ENCODE measurements at regions not wholly inside any gene's neighbourhood (a gene's known extent, or its start where the extent isn't known, plus 50 kb on each side); places are given as distances from the start of the nearest gene placed in this dataset.

DNA sequence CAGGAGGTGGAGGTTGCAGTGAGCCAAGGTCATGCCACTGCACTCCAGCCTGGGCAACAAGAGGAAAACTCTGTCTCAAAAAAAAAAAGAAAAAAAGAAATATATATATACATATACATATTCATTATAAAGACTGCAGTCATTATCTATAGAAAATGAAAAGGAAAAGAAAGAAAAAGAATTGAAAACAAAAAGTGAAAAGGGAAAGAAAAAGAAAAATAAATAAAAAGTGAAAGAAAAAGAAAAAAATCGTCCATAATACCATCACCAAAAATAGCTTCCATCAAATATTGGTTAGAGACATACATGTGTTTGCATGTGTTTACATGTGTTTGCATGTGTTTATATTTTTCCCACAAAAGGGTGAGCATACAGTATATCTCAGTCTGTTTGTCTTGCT, 105.5 kb upstream of the PARD3 start:
- Histone ChIP-seq H3K4me3 (no peak overlapping the region), H3K4me2 (no peak overlapping the region), H3K9me3 (ENCODE audit: low read depth) (peaks cover 3% of the 10 kb centered on the region), H3K27me3 (no peaks in the 10 kb centered on the region), H3K79me2 (ENCODE audit: low read depth) (no peaks in the 10 kb centered on the region), H4K20me1 (ENCODE audit: low read depth) (no peaks in the 10 kb centered on the region), H3K36me3 (no peaks in the 10 kb centered on the region), H3K27ac (no peak overlapping the region), H2AFZ (replicated peaks) (no peak overlapping the region), H3K4me1 (peaks cover 14% of the 10 kb centered on the region), H3K9ac (no peak overlapping the region), H3F3A (ENCODE audit: low read depth) (peaks cover 12% of the 10 kb centered on the region)
- no peak for TF ChIP-seq EZH2phosphoT487 (IDR thresholded peaks at IDR 0.05)
- TF ChIP-seq, protein P1, sequence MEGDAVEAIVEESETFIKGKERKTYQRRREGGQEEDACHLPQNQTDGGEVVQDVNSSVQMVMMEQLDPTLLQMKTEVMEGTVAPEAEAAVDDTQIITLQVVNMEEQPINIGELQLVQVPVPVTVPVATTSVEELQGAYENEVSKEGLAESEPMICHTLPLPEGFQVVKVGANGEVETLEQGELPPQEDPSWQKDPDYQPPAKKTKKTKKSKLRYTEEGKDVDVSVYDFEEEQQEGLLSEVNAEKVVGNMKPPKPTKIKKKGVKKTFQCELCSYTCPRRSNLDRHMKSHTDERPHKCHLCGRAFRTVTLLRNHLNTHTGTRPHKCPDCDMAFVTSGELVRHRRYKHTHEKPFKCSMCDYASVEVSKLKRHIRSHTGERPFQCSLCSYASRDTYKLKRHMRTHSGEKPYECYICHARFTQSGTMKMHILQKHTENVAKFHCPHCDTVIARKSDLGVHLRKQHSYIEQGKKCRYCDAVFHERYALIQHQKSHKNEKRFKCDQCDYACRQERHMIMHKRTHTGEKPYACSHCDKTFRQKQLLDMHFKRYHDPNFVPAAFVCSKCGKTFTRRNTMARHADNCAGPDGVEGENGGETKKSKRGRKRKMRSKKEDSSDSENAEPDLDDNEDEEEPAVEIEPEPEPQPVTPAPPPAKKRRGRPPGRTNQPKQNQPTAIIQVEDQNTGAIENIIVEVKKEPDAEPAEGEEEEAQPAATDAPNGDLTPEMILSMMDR (IDR thresholded peaks at IDR 0.05): no peak
- no peak for TF ChIP-seq EZH2 (IDR thresholded peaks at IDR 0.05)
- Mint-ChIP-seq H3K9me3 (peaks cover 26% of the 10 kb centered on the region), H3K4me1 (peaks cover 30% of the 10 kb centered on the region), H3K27ac (no peak overlapping the region), H3K4me3 (no peak overlapping the region), H3K27me3 (ENCODE audit: insufficient read depth, low read depth) (peaks cover 4% of the 10 kb centered on the region), H3K36me3 (peaks cover 4% of the 10 kb centered on the region)
- DNase-seq (ENCODE audit: low spot score): no peak

DNA sequence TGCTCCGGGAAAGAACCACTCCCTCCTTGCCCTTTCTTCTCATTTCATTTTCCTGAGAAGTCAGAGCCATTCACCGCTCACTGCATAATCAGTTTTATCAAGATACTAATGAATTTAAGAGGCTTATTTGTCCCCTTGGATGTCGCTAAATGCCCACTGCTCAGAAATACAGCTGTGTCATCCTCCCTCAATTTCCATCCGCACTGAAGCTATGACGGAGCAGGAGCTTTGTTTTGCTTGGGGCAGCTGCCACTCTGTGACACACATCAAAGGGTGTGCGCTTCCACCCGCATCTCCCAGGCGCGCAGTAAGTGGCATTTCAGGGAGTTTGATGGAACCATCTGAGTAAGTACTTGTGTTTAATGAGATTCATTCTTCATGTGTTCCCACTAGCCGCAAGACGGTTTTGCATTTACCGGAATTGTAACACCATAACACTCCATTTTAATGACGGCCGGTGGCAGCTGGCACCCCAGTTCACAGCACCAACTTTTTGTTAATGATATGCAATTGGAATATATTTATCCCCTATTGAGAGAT, 103.8 kb upstream of the PARD3 start:
- peak overlapping the region; percentile 42 for H3K27ac Mint-ChIP-seq
- H3K27me3 Mint-ChIP-seq (ENCODE audit: insufficient read depth, low read depth): peaks cover 4% of the 10 kb centered on the region
- H3K27me3 ChIP-seq: no peaks in the 10 kb centered on the region
- H3K4me2 ChIP-seq: peak overlapping the region; percentile 61
- TF ChIP-seq, protein P1 (IDR thresholded peaks at IDR 0.05): no peak
- TF ChIP-seq EZH2phosphoT487 (IDR thresholded peaks at IDR 0.05) (no peak), EZH2 (IDR thresholded peaks at IDR 0.05) (no peak)
- peaks cover 14% of the 10 kb centered on the region for H3K4me1 ChIP-seq
- no peak overlapping the region for H3K27ac ChIP-seq
- H3K79me2 ChIP-seq (ENCODE audit: low read depth): no peaks in the 10 kb centered on the region
- H3K4me3 ChIP-seq: no peak overlapping the region
- peak overlapping the region; percentile 58 for H2AFZ ChIP-seq (replicated peaks)
- peaks cover 12% of the 10 kb centered on the region for H3F3A ChIP-seq (ENCODE audit: low read depth)
- no peaks in the 10 kb centered on the region for H4K20me1 ChIP-seq (ENCODE audit: low read depth)
- no peaks in the 10 kb centered on the region for H3K9me3 ChIP-seq (ENCODE audit: low read depth)
- H3K4me3 Mint-ChIP-seq: peak overlapping the region; percentile 55
- DNase-seq (ENCODE audit: low spot score): no peak
- peaks cover 30% of the 10 kb centered on the region for H3K4me1 Mint-ChIP-seq
- H3K36me3 ChIP-seq: no peaks in the 10 kb centered on the region
- no peaks in the 10 kb centered on the region for H3K36me3 Mint-ChIP-seq
- peaks cover 13% of the 10 kb centered on the region for H3K9me3 Mint-ChIP-seq
- no peak overlapping the region for H3K9ac ChIP-seq

DNA sequence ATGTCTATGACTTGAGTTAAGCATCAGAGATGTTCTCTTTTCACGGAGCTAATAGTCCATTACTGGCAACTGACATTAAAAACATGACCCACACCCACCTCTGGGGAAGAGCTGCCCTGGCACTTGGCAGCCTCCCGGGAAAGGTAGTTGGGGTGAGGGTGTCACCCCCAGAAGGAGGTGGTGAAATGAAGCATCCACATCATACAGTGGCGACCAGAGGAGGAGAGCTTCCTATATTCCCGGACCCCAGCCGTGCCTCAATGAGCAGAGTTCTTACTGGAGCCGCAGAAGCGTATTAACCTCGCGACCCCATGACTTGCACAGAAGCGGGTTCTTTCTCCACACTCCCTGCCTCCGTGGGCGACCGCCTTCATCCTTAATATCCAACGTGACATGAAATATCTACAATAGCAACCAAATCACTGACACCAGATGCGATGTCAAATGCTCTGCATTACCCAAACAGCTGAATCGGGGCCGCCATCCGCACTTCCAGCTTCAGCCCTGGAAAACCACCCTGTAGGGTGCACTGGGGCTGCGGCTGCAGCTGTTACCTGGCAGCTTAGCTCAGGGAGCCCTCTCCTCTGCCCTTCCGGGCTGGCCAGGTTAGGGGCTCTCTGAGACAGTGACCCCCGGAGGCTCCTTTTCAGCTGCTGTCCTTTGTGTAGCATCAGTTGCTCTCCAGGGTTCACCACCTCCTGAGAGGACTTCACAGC, 103.1 kb upstream of the PARD3 start:
- no peak overlapping the region for H3K9ac ChIP-seq
- peak overlapping the region; percentile 72 for H3K4me3 Mint-ChIP-seq
- H3K27me3 ChIP-seq: no peaks in the 10 kb centered on the region
- peaks cover 12% of the 10 kb centered on the region for H3F3A ChIP-seq (ENCODE audit: low read depth)
- H3K9me3 ChIP-seq (ENCODE audit: low read depth): no peaks in the 10 kb centered on the region
- peak overlapping the region; percentile 61 for H3K4me2 ChIP-seq
- peaks cover 9% of the 10 kb centered on the region for H3K9me3 Mint-ChIP-seq
- H3K36me3 Mint-ChIP-seq: no peaks in the 10 kb centered on the region
- H3K4me1 Mint-ChIP-seq: peaks cover 30% of the 10 kb centered on the region
- H3K27ac ChIP-seq: no peak overlapping the region
- no peak overlapping the region for H3K4me3 ChIP-seq
- H2AFZ ChIP-seq (replicated peaks): peak overlapping the region; percentile 58
- no peak for TF ChIP-seq EZH2 (IDR thresholded peaks at IDR 0.05)
- TF ChIP-seq, protein P1 (IDR thresholded peaks at IDR 0.05): no peak
- TF ChIP-seq EZH2phosphoT487 (IDR thresholded peaks at IDR 0.05): no peak
- no peaks in the 10 kb centered on the region for H4K20me1 ChIP-seq (ENCODE audit: low read depth)
- peaks cover 4% of the 10 kb centered on the region for H3K27me3 Mint-ChIP-seq (ENCODE audit: insufficient read depth, low read depth)
- no peaks in the 10 kb centered on the region for H3K79me2 ChIP-seq (ENCODE audit: low read depth)
- peaks cover 14% of the 10 kb centered on the region for H3K4me1 ChIP-seq
- DNase-seq (ENCODE audit: low spot score): no peak
- H3K36me3 ChIP-seq: no peaks in the 10 kb centered on the region
- peak overlapping the region; percentile 94 for H3K27ac Mint-ChIP-seq

Data from neural progenitor cell (in vitro differentiated cells).